ENCODE measurements at regions not wholly inside any gene's neighbourhood (a gene's known extent, or its start where the extent isn't known, plus 50 kb on each side); places are given as distances from the start of the nearest gene placed in this dataset.

DNA sequence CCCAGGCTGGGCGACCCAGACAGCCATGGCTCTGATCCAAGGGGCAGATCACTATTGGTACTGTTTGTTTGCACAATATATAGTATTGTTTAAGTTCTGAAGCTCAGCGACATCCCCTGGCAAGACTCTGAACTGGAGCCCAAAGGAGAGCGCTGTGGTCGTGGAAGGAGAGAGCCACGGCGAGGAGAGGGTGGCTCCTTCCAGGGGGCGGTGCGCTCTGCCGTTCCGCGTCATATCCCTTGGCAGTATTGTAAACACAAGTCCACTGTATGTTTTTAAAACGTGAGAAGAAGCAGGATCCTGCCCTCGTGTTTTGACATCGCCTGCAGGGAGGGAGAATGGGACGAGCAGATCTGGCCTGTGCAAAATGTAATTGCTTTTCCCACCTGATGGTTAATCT lies 185.5 kb downstream of the RAB28 start:
- TF ChIP-seq CTCF (conservative IDR thresholded peaks at IDR 0.05) = no peak
- no peak for TF ChIP-seq EZH2 (IDR thresholded peaks at IDR 0.05; ENCODE audit: low read depth)

Data from PC-9 (cell line).